ENCODE measurements at regions not wholly inside any gene's neighbourhood (a gene's known extent, or its start where the extent isn't known, plus 50 kb on each side); places are given as distances from the start of the nearest gene placed in this dataset.

DNA sequence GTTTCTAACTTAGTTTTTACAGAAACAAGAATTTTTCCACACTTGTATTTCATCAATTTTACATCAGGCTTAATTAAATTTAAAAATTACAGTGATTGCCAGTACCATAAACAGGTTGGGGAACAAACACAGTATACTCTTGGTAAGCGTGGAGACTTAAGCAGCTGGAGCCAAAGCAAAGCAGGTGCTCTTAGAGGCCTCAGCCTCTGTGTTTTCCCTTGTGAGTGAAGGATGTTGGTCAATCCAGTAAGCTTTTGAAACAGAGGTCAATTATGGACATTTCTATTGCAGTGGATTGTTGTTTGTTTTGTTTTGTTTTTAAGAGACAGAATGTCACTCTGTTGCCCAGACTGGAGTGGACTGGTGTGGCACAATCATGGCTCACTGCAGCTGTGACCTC, 100.6 kb upstream of the CELF2 start:
- no peak for TF ChIP-seq CTCF (IDR thresholded peaks at IDR 0.05)
- no peak for DNase-seq (ENCODE audit: low spot score)
- no peak overlapping the region for H3K4me3 ChIP-seq
- no peaks in the 10 kb centered on the region for H3K9me3 ChIP-seq
- H3K36me3 ChIP-seq = no peaks in the 10 kb centered on the region
- no peaks in the 10 kb centered on the region for H3K27me3 ChIP-seq
- H3K27ac ChIP-seq = peak overlapping the region in 1 of 2 donors; percentile 42
- H3K4me1 ChIP-seq = peaks cover 0 to 26% of the 10 kb centered on the region in 2 donors

DNA sequence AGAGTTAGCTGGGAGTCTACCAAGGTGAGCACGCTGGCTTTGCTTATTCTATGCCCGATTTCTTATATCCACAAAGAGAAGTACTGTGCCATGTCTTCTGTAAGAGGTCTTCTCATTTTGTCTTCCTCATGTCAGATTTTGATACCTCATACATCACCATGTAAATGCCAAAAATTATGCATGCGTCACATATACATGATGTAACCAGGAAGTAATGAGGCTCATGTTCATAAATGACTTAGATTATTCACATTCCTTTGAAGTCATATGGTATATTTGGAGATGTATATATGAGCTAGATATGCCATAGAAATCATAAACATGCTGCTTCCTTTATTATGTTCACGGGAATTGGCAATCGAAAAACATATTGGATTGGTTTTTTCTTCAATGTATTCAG, 97.7 kb upstream of the CELF2 start:
- Histone ChIP-seq H3K27me3 (no peaks in the 10 kb centered on the region), H3K4me3 (no peak overlapping the region), H3K4me1 (no peaks in the 10 kb centered on the region), H3K27ac (no peak overlapping the region), H3K36me3 (no peaks in the 10 kb centered on the region), H3K9me3 (no peaks in the 10 kb centered on the region)
- no peak for DNase-seq (ENCODE audit: low spot score)
- TF ChIP-seq CTCF (IDR thresholded peaks at IDR 0.05) = no peak

GRCh38 chr10:10921826-10922461, 95.7 kb upstream of the CELF2 start:
- Histone ChIP-seq H3K36me3 (no peaks in the 10 kb centered on the region), H3K27ac (no peak overlapping the region), H3K9me3 (no peaks in the 10 kb centered on the region), H3K4me3 (no peak overlapping the region), H3K27me3 (no peaks in the 10 kb centered on the region), H3K4me1 (no peaks in the 10 kb centered on the region)
- no peak for DNase-seq (ENCODE audit: low spot score)
- TF ChIP-seq CTCF (IDR thresholded peaks at IDR 0.05) = no peak

- peak overlapping the region in 1 of 2 donors; percentile 32 for H3K27ac ChIP-seq
- no peak overlapping the region for H3K4me3 ChIP-seq
- H3K4me1 ChIP-seq = no peaks in the 10 kb centered on the region
- H3K27me3 ChIP-seq = no peaks in the 10 kb centered on the region
- no peak for TF ChIP-seq CTCF (IDR thresholded peaks at IDR 0.05)
- no peaks in the 10 kb centered on the region for H3K9me3 ChIP-seq
- no peak for DNase-seq (ENCODE audit: low spot score)
- no peaks in the 10 kb centered on the region for H3K36me3 ChIP-seq
Observed at GRCh38 chr10:10923029-10923651, 94.5 kb upstream of the CELF2 start.

DNA sequence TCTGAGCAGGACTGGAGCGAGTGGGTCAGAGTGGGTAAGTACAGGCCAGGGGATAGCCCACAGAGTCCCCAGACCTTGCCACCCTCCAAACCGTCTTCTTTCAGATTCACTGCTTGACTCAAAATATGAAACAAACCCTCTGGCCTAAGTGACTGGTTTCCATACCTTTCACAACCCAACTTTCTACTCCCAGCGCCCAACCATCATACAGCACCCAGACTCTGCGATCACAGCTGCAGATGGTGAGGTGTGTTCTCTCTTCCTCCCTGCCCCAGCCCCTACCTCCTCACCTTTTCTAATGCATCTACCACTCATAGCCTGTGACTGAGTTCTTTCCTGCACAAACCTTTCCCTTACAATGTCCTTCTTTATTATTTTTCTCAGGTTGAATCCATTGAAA, 92.0 kb upstream of the CELF2 start:
- Histone ChIP-seq H3K4me3 (no peak overlapping the region), H3K9me3 (no peaks in the 10 kb centered on the region), H3K36me3 (no peaks in the 10 kb centered on the region), H3K4me1 (no peaks in the 10 kb centered on the region), H3K27me3 (no peaks in the 10 kb centered on the region), H3K27ac (no peak overlapping the region)
- TF ChIP-seq CTCF (IDR thresholded peaks at IDR 0.05) = no peak
- DNase-seq (ENCODE audit: low spot score) = no peak

- H3K4me3 ChIP-seq = no peak overlapping the region
- no peaks in the 10 kb centered on the region for H3K4me1 ChIP-seq
- H3K36me3 ChIP-seq = no peaks in the 10 kb centered on the region
- H3K27me3 ChIP-seq = no peaks in the 10 kb centered on the region
- H3K27ac ChIP-seq = no peak overlapping the region
- no peak for TF ChIP-seq CTCF (IDR thresholded peaks at IDR 0.05)
- DNase-seq (ENCODE audit: low spot score) = no peak
- H3K9me3 ChIP-seq = no peaks in the 10 kb centered on the region
Observed at GRCh38 chr10:10927608-10928007, 90.1 kb upstream of the CELF2 start.

All from right atrium auricular region (tissue), 2 donors.